ENCODE measurements at regions not wholly inside any gene's neighbourhood (a gene's known extent, or its start where the extent isn't known, plus 50 kb on each side); places are given as distances from the start of the nearest gene placed in this dataset.
"Not testable (repeated sequence)": the region's sequence is repeated elsewhere in the genome, so short reads cannot be mapped to it uniquely, and the experiment has no call there.

DNA sequence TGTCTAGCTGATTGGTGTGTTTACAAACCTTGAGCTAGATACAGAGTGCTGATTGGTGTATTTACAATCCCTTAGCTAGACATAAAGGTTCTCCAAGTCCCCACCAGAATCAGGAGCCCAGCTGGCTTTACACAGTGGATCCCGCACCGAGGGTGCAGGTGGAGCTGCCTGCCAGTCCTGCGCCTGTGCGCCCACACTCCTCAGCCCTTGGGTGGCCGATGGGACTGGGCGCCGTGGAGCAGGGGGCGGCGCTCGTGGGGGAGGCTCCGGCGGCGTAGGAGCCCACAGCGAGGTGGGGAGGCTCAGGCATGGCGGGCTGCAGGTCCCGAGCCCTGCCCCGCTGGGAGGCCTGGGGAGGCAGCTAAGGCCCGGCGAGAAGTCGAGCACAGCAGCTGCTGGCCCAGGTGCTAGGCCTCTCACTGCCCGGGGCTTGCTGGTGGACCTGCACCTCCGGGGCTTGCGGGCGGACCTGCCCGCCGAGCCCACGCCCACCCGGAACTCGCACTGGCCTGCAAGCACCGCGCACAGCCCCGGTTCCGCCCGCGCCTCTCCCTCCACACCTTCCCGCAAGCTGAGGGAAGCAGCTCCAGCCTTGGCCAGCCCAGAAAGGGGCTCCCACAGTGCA lies 51.0 kb upstream of the CDYL start:
- not testable (repeated sequence) for DNase-seq

DNA sequence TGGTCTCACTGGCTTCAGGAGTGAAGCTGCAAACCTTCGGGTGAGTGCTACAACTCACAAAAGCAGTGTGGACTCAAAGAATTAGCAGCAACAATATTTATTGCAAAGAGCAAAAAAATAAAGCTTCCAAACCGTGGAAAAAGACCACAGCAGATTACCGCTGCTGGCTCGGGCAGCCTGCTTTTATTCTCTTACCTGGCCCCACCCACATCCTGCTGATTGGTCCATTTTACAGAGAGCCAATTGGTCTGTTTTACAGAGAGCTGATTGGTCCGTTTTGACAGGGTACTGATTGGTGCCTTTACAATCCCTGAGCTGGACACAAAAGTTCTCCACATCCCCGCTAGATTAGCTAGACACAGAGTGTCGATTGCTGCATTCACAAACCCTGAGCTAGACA lies 51.5 kb upstream of the CDYL start:
- not testable (repeated sequence) for DNase-seq

DNA sequence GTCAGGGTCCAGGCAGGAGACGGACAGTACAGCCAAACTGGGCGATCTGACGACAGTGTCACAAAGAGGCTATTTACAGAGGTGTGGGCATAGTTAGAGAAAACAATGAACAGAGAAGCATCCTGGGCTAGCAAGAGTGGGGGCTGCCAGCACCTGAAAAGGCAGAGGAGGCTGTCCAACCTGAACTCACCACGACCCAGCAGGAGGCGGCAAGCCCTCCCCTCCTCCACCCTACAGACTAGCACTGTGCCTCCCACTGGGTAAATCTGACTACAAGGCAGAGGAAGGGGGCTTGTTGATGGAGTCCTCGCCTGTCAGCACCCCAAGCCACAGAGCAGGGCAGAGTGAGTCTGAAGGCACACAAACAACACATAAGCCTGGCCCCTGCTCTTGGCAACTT lies 52.8 kb upstream of the CDYL start:
- no peak for DNase-seq

DNA sequence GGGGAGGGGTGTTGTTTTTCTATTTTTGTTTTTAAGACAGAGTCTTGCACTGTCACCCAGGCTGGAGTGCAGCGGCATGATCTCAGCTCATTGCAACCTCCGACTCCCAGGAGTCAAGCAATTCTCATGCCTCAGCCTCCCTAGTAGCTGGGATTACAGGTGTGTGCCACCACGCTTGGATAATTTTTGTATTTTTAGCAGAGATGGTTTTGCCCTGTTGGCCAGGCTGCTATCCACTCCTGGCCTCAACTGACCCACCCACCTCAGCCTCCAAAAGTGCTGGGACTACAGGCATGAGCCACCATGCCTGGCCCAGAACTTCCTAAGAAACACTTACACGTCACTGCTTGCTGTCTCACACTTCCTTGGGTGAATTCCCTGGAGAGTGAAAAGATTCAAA lies 54.8 kb upstream of the CDYL start:
- DNase-seq = not testable (repeated sequence)

DNA sequence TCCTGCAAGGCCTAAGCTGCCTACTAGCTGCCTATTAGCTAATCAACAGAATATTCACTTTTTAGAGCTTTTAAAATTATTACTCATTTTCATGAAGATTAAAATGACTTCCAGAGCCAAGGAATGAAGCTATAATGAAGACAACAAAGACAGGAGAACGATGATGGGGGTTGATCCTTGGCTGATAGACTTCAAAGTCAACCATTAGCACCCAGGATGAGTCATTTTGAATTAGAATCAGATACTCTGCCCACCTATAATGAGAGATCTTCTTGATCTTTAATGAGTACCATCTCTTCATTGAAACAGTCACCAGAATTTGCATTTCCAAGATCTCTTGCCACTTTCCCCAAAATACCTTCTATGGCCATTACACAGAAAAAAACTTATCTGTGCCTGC lies 56.7 kb upstream of the CDYL start:
- DNase-seq = no peak

DNA sequence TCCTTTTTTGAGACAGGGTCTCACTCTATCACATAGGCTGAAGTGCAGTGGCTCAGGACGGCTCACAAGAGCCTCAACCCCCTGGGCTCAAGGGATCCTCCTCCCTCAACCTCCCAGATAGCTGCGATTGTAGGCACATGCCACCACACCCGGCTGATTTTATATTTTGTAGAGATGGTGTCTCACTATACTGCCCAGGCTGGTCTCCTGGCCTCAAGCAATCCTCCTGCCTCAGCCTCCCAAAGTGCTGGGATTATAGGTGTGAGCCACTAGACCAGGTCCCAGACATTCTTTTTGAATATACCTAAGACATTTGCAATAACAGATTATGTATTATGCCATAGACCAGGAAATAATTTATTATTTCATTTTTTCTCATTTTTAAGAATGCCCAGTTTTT lies 58.3 kb upstream of the CDYL start:
- DNase-seq = no peak

DNA sequence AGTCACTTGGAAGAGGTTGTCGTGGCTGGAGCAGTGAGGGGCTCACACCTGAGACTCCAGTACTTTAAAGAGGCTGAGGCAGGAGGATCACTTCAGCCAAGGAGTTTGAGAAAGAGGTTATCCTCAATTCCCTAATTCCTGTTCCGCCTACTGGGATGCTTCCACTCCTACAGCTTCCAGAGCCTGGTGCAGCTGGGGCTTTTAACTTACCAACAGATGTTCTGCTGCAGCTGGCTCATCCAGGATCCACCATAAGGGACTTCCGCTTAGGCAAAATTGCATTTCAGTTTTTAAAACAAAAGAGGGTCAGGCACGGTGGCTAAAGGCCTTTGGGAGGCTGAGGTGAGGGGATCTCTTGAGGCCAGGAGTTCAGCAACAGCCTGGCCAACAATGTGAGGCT lies 59.1 kb upstream of the CDYL start:
- DNase-seq = no peak

DNA sequence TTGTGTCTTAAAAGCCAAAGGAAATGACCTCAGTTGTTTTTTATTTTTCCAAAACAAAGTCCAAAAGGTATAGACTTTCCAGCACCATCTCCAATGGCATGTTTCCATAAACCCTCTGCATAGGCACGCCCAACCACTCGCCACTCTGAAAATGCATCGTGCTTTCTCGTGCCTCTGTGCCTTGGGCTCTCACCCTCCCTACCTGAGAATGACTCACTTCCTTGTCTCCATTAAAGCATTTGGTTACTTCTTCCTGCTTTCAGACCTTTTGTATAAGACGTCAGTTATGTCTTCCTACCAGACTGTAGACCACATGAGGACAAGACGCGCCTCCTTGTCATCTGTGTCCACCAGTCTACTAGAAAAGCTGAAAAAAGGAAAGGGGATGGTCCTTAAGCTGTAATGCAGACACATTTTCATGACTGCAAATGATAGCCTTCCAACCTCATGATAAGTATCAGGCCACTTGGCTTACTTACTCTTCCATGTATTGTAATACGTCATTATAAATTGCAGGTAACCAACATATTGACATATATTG lies 61.2 kb upstream of the CDYL start:
- no peak for DNase-seq

DNA sequence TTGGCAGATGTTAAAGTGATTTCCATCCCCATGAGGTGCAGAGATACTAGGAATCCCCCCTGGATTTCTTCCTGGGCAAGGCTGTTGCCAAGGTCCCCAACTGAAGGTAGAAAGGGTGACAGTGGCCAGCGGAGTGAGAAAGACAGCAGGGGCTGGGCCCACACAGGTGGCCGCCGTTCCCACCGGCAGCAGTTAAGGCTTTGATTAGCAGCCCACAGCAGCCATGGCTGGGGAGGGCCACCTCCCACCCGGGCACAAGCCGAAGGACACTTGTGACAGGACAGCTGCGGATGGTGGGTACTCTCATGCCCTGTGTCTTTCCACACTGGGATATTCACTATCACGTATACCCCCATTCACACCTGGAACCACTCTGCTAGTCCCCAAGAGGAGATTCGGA lies 63.9 kb upstream of the CDYL start:
- no peak for DNase-seq

DNA sequence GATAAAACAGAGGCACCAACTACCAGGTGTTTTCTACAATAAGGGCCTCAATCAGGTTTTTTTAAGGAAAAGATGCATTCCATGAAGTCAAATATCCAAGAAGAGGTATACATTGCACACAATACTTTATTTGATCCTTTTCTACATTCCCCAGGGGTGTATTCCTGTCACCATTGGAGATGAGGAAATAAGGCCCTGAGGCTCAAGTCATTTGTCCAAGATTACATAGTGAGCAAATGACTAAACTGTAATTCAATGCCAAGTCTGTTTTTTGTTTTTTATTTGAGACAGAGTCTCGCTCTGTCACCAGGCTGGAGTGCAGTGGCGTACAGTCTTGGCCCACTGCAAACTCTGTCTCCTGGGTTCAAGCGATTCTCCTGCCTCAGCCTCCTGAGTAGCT lies 69.2 kb upstream of the CDYL start:
- DNase-seq = no peak

DNA sequence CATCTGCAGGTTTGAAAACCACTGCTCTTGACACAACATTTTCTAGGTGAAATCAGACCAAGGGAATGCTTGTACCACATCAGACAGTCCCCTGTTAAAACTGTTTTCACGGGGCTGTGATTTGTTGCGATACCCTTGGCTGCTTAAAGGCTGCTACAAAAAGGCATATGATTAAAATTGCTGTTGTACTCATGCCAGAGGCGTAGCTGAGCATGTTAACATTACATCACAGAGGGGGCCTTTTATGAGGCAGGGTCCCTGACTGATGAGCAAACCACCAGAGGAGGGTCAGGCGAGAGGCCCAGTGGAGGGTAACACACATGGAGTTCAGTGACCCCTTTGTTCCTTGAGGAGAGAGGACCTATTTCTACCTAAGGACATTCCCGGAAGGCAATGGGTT lies 70.4 kb upstream of the CDYL start:
- DNase-seq = no peak

DNA sequence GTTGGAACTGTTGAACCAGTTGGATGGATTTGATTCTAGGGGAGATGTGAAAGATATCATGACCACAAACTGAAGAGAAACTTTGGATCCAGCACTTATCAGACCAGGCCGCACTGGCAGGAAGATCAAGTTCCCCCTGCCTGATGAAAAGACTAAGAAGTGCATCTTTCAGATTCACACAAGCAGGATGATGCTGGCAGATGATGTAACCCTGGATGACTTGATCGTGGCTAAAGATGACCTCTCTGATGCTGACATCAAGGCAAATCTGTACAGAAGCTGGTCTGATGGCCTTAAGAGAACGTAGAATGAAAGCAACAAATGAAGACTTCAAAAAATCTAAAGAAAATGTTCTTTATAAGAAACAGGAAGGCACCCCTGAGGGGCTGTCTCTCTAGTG lies 72.8 kb upstream of the CDYL start:
- peak; percentile 46 to 70 (median 50) for DNase-seq

DNA sequence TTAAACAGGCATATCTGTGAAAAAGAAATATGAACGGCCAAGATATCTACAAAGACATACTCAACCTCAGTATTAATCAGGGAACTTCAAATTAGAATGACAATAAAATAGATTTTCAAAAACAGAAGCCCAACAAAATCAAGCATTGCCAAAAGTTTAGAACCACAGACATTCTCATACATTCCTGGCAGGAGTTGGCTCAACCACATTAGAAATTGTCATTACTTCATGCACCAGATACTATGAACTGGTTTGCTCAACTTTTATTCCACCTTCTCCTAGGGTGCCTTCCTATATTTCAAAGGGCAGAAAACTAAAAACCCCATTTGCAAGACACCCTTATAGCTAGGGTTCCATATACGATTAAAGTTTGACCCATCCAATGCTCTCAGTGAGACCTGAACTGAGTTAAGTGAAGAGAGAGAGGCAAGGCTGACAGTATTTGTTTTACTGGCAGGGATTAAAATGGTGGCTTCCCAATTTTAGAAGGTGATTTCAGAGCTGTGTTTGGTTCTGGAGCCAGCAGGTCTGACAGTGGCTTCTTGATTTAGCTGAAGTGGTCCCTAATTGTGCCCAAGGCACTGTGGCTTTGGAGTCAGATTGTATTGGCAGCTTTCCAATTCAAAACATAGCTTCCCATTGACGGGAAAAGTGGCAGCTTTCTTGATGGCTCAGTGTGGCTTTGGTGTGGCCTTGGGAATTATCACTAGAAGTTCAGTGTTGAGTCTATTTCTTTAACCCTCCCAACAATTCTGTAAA lies 77.1 kb upstream of the CDYL start:
- no peak for DNase-seq

DNA sequence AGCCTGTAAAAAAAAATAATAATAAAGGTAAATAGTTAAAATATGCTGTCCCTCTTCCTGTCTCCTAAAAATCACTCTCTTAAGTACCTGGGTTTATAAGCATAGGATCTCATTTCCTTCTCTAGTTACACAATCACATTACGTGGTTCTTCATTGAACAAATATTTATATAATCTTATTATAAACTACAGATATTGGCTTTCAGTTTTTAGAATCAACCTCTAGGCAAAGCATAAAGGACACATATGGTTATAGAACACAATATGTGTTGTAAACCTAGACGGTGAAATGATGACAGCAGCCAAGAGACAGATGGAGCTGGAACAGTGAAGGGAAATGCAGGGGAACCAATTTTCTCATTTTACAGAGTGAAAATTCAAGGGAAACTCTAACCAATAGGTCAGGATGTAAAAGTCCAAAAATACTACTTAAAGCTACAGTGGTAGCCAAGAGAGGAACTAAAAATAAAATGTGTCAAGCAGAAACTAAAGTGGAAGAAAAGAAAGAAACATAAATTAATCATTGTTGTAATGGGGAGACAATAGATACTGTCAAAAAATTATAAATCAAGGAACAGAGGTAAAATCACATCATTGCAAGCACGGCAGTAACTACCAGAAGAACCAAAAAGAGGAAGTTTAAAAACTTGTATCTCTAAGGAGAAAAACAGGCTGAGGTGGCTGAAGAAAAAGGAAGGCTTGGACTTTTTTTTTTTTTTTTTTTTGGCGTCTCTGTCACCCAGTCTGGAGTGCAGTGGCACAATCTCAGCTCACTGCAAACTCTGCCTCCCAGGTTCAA lies 82.8 kb upstream of the CDYL start:
- peak; percentile 32 to 78 (median 53) for DNase-seq

DNA sequence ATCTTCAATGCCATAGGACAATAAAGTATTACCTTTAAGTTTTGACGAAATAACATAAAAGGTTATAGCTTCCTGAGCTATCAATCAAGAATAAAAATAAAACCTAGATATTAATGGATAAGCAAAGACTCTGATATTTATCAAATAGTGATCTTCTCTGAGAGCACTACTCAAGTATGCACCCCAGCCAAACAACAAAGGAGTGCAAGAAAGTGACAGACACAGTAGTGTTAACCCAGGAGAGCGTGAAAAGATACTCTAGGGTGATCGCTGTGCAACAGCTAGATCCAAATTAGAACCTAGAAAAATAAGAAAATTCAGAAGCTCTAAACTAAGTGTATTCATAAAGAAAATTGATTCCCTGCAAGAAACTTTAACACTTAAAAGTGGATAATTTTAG lies 83.5 kb upstream of the CDYL start:
- no peak for DNase-seq

DNA sequence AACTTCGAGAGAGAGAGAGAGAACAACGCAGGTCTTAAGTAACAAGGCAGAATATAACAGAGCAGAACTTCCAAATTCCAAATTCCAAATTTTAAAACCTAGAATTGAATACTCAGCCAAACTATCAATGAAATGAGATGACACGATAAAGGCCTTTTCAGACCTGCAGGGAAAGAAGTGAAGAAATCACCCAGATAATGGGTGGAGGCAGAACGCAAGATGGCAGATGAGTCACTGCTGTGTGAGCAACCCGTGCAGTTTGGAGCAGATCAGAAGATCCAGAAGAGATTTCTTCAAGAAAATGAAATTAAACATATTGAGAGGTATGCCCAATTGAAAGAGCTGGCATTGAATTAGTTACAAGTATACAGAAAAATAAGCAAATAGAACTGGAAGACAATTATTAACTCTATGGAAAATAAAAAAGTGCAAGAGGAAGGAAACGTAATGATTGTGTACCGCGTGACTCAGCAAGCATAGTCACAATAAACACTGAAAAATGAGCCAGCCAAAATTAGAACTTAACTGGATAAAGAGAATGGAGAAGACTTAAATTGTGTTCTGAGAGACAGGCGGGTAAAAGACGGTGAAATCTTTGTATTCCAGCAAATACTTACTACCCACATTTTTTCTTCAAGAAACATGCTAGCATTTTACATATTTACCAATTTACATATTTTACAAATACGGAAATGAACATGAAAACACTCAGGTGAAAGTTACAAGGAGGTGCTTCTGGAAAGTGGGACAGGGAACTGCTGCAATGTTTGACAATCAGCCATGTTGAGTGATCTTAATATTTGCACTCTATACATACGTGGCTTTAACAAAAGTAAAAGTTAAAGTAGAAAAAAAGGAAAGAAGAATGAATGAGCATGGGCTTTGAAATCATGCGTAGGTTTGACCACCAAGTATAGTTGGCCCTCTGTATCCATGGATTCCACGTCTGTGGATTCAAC lies 87.9 kb upstream of the CDYL start:
- peak; percentile 75 to 91 (median 84) for DNase-seq

DNA sequence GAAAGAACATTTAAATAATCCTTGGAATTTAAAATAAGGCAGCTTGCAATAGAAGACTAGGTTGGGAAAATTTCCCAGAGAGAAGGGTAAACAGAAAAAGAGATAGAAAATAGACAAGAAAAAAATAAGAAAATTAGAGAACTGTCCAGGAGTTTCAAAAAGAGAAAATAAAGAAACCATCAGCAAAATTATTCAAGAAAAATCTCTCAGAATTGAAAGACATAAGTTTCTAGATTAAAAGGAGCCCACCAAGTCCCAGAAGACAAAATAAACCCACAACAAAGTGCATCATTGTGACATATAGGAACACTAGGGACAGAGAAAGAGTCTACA lies 88.6 kb upstream of the CDYL start:
- no peak for DNase-seq

DNA sequence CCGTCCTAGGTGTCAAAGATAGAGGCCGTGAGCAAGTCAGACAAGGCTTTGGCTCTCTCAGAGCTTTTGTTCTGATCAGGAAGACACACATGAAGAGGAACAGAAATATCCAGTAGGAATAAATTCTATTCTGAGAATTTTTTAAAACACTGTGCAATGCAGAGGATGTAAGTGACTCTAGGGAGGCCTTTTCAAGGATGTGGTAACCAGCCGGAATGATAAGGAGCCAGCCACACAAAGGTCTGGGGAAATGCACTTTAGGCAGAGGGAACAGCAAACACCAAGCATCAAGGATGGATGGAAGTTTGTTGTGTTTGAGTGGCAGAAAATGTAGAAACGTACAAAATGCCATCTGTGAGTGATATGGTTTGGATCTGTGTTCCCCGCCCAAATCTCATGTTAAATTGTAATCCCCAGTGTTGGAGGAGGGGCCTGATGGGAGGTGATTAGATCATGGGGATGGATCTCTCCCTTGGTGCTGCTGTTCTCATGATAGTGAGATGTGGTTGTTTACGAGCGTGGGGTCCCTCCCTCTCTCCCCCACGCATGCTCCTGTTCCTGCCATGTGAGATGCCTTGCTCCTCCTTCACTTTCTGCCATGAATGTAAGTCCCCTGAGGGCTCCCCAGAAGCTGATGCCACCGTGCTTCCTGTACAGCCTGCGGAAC lies 93.6 kb upstream of the CDYL start:
- no peak for DNase-seq

DNA sequence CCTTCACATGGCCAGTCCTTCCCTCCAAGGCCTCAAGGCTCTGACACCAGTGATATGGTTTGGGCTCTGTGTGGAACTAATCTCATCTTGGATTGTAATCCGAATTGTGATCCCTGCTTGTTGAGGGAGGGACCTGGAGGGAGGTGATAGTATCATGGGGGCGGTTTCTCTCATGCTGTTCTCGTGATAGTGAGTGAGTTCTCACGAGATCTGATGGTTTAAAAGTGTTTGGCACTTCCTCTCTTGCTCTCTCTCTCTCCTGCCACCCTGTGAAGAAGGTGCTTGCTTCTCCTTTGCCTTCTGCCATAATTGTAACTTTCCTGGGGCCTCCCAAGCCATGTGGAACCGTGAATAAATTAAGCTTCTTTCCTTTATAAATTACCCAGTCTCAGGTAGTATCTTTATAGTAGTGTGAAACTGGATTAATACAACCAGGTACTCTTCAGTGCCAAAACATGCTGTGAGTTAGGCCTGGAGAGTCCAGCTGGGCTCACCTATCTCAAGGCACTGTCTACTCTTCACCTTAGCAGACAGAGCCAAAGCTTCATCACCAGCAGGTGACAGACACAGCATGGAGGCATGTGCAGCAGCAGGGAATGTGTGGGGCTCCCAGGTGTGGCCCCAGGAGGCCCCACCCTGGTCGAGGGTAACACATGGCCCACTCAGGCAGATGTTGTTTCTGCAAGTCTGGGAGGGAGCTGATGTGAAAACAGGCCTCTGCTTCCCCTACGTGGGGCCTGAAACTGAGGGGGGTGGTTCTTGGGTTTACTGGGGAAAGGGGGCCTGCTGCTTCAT lies 97.5 kb upstream of the CDYL start:
- no peak for DNase-seq

DNA sequence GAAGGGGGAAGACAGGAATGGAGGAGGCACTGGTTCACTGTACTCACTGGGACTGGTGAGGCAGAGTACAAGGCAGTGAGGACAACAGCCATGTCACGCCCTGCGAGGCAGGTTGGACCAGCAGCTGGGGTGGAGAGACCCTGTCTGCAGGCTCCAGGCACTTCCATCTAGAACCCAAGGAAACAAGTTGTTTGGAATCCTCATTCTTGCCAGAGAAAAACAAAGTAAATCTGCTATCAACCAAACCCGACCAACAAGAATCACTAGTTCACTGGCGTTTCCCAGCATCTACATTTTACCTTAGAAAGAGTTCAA lies 98.5 kb upstream of the CDYL start:
- no peak for DNase-seq
